ENCODE measurements at regions not wholly inside any gene's neighbourhood (a gene's known extent, or its start where the extent isn't known, plus 50 kb on each side); places are given as distances from the start of the nearest gene placed in this dataset.
A peak's percentile ranks its signal among the peaks of the same experiment; 100 is the strongest.

- TF ChIP-seq JUND (IDR thresholded peaks at IDR 0.05) (no peak), GABPA (IDR thresholded peaks at IDR 0.05 in 1 of 2, conservative IDR thresholded peaks at IDR 0.05 in 1 of 2) (no peak), CTCF (IDR thresholded peaks at IDR 0.05; ENCODE audit: low read depth, low read length, missing input control) (no peak), HNF4A (conservative IDR thresholded peaks at IDR 0.05) (peak in 1 of 2 donors; percentile 17)
Measured at GRCh38 chr5:173677125-173677672, 60.7 kb upstream of the BOD1 start.

Measured in liver (tissue), 3 donors.